WTC11 (cell line): ENCODE measurements at regions not wholly inside any gene's neighbourhood (a gene's known extent, or its start where the extent isn't known, plus 50 kb on each side); places are given as distances from the start of the nearest gene placed in this dataset.

Experiments
- ATAC-seq: fragments of 200-7000 bp; cut with Tn5 transposase; 2 replicates; pipeline ENCODE4 v1.10.0; 2021; ENCODE audit warnings: mild to moderate bottlenecking, moderate library complexity
- CTCF ChIA-PET: fragments of 300-600 bp; sonication (Branson Sonifier 250); formaldehyde crosslinking; loops from one replicate; lab custom pipeline; 2021; ENCODE audit warnings: antibody characterized with exemption; lab: Charles Lee
- POLR2A ChIA-PET: fragments of 350-600 bp; sonication (Branson Sonifier 250); formaldehyde crosslinking; loops from one replicate; lab custom pipeline; 2021; ENCODE audit warnings: antibody characterized with exemption; lab: Charles Lee
- DNase-seq: peaks from one replicate; pipeline ENCODE4 v3.0.0; 2021; ENCODE audit warnings: low spot score
- H3K27ac Mint-ChIP-seq: 2 replicates; pipeline ENCODE4 v1.8.0; 2021; ENCODE audit warnings: mixed read lengths
- H3K27me3 Mint-ChIP-seq: 2 replicates; pipeline ENCODE4 v1.8.0; 2021; ENCODE audit warnings: low read depth, mild to moderate bottlenecking, moderate library complexity, mixed read lengths
- H3K36me3 Mint-ChIP-seq: 2 replicates; pipeline ENCODE4 v1.8.0; 2021; ENCODE audit warnings: mixed read lengths
- H3K4me1 Mint-ChIP-seq: 2 replicates; pipeline ENCODE4 v1.8.0; 2022; ENCODE audit warnings: mixed read lengths
- H3K4me3 Mint-ChIP-seq: 2 replicates; pipeline ENCODE4 v1.8.0; 2021; ENCODE audit warnings: mild to moderate bottlenecking, moderate library complexity, mixed read lengths
- H3K9me3 Mint-ChIP-seq: 2 replicates; pipeline ENCODE4 v1.8.0; 2021; ENCODE audit warnings: mixed read lengths
- AR ChIP-seq: fragments of 250-450 bp; sonication (Bioruptor Pico); IDR thresholded peaks from 2 replicates; pipeline ENCODE4 v1.9.0; 2021; ENCODE audit warnings: mild to moderate bottlenecking
- ATF1 ChIP-seq: sonication (generic); formaldehyde crosslinking; IDR thresholded peaks from 2 replicates; pipeline ENCODE4 v1.8.1; 2023; ENCODE audit warnings: mild to moderate bottlenecking, moderate library complexity, missing genetic modification reagents
- CREB1 ChIP-seq: sonication (generic); formaldehyde crosslinking; IDR thresholded peaks from 2 replicates; pipeline ENCODE4 v1.8.0; 2023; ENCODE audit warnings: mild to moderate bottlenecking, missing genetic modification reagents
- CTCF ChIP-seq: fragments of 200-600 bp; IDR thresholded peaks from 2 replicates; pipeline ENCODE4 v1.8.0; 2022; ENCODE audit warnings: antibody characterized with exemption
- E2F5 ChIP-seq: sonication (generic); formaldehyde crosslinking; IDR thresholded peaks from 2 replicates; pipeline ENCODE4 v1.8.1; 2022; ENCODE audit warnings: mild to moderate bottlenecking, moderate library complexity, missing genetic modification reagents
- FOXK1 ChIP-seq: sonication (generic); formaldehyde crosslinking; IDR thresholded peaks from 2 replicates; pipeline ENCODE4 v1.8.0; 2022; ENCODE audit warnings: mild to moderate bottlenecking, moderate library complexity, missing genetic modification reagents
- FOXP1 ChIP-seq: sonication (generic); formaldehyde crosslinking; IDR thresholded peaks from 2 replicates; pipeline ENCODE4 v1.8.0; 2022; ENCODE audit warnings: missing genetic modification reagents, mild to moderate bottlenecking, moderate library complexity, borderline replicate concordance
- GRHL2 ChIP-seq: fragments of 250-450 bp; sonication (Bioruptor Pico); IDR thresholded peaks from 2 replicates; pipeline ENCODE4 v1.8.0; 2022; ENCODE audit warnings: mild to moderate bottlenecking, moderate library complexity; ENCODE audit not compliant: insufficient replicate concordance, severe bottlenecking
- HMGA2 ChIP-seq: fragments of 250-450 bp; sonication (Bioruptor Pico); IDR thresholded peaks from 2 replicates; pipeline ENCODE4 v1.4.0; 2021; ENCODE audit warnings: mild to moderate bottlenecking, moderate library complexity
- IRF2 ChIP-seq: sonication (generic); formaldehyde crosslinking; IDR thresholded peaks from 2 replicates; pipeline ENCODE4 v1.8.0; 2022; ENCODE audit warnings: low read depth, missing genetic modification reagents, borderline replicate concordance
- JAZF1 ChIP-seq: fragments of 250-450 bp; sonication (Bioruptor Pico); IDR thresholded peaks from 2 replicates; pipeline ENCODE4 v1.9.0; 2021; ENCODE audit warnings: moderate library complexity, mild to moderate bottlenecking, inconsistent platforms
- MXD4 ChIP-seq: fragments of 250-450 bp; sonication (Bioruptor Pico); IDR thresholded peaks from 2 replicates; pipeline ENCODE4 v1.8.0; 2021; ENCODE audit warnings: mild to moderate bottlenecking, moderate library complexity, borderline replicate concordance
- NFATC4 ChIP-seq: fragments of 250-450 bp; sonication (Bioruptor Pico); IDR thresholded peaks from 2 replicates; pipeline ENCODE4 v1.9.0; 2021; ENCODE audit warnings: mild to moderate bottlenecking
- NFE2L1 ChIP-seq: sonication (generic); formaldehyde crosslinking; IDR thresholded peaks from 2 replicates; pipeline ENCODE4 v1.8.1; 2023; ENCODE audit warnings: missing genetic modification reagents
- NR1H2 ChIP-seq: sonication (generic); formaldehyde crosslinking; IDR thresholded peaks from 2 replicates; pipeline ENCODE4 v1.9.0; 2021; ENCODE audit warnings: mild to moderate bottlenecking, moderate library complexity, missing genetic modification reagents
- PRRX2 ChIP-seq: fragments of 250-450 bp; sonication (Bioruptor Pico); IDR thresholded peaks from 2 replicates; pipeline ENCODE4 v1.8.0; 2021; ENCODE audit warnings: mild to moderate bottlenecking
- RELA ChIP-seq: sonication (generic); formaldehyde crosslinking; IDR thresholded peaks from 2 replicates; pipeline ENCODE4 v1.8.1; 2022; ENCODE audit warnings: missing genetic modification reagents, mild to moderate bottlenecking, borderline replicate concordance
- ZNF121 ChIP-seq: sonication (generic); formaldehyde crosslinking; IDR thresholded peaks from 2 replicates; pipeline ENCODE4 v1.8.0; 2023; ENCODE audit warnings: missing genetic modification reagents
- ZNF219 ChIP-seq: sonication (generic); formaldehyde crosslinking; IDR thresholded peaks from 2 replicates; pipeline ENCODE4 v1.8.0; 2023; ENCODE audit warnings: missing genetic modification reagents, mild to moderate bottlenecking, borderline replicate concordance
- ZNF232 ChIP-seq: sonication (generic); formaldehyde crosslinking; IDR thresholded peaks from 2 replicates; pipeline ENCODE4 v1.8.0; 2022; ENCODE audit warnings: mild to moderate bottlenecking, missing genetic modification reagents
- ZNF263 ChIP-seq: sonication (generic); formaldehyde crosslinking; IDR thresholded peaks from 2 replicates; pipeline ENCODE4 v1.8.1; 2022; ENCODE audit warnings: low read depth, mild to moderate bottlenecking, moderate library complexity, missing genetic modification reagents
- ZNF317 ChIP-seq: sonication (generic); formaldehyde crosslinking; IDR thresholded peaks from 2 replicates; pipeline ENCODE4 v1.8.1; 2023; ENCODE audit warnings: low read depth, mild to moderate bottlenecking, moderate library complexity, missing genetic modification reagents, borderline replicate concordance
- ZNF416 ChIP-seq: fragments of 250-450 bp; sonication (Bioruptor Pico); IDR thresholded peaks from 2 replicates; pipeline ENCODE4 v1.9.0; 2021; ENCODE audit warnings: mild to moderate bottlenecking, inconsistent platforms
- ZNF671 ChIP-seq: fragments of 250-450 bp; sonication (Bioruptor Pico); IDR thresholded peaks from 2 replicates; pipeline ENCODE4 v1.8.0; 2021; ENCODE audit warnings: mild to moderate bottlenecking
- TF ChIP-seq, protein P1 (sequence below): sonication (generic); formaldehyde crosslinking; IDR thresholded peaks from 2 replicates; pipeline ENCODE4 v1.8.0; 2022; ENCODE audit warnings: mild to moderate bottlenecking, missing genetic modification reagents
- TF ChIP-seq, protein P2 (sequence below): fragments of 250-450 bp; sonication (Bioruptor Pico); IDR thresholded peaks from 2 replicates; pipeline ENCODE4 v1.9.0; 2021; ENCODE audit warnings: moderate library complexity, mild to moderate bottlenecking, inconsistent platforms, borderline replicate concordance
- TF ChIP-seq, protein P3 (sequence below): fragments of 250-450 bp; sonication (Bioruptor Pico); IDR thresholded peaks from 2 replicates; pipeline ENCODE4 v2.1.2; 2022; ENCODE audit warnings: mild to moderate bottlenecking, moderate library complexity
- TF ChIP-seq, protein P4 (sequence below): sonication (generic); formaldehyde crosslinking; IDR thresholded peaks from 2 replicates; pipeline ENCODE4 v1.8.1; 2023; ENCODE audit warnings: mild to moderate bottlenecking, missing genetic modification reagents
- TF ChIP-seq, protein P5 (sequence below): sonication (generic); formaldehyde crosslinking; IDR thresholded peaks from 2 replicates; pipeline ENCODE4 v1.8.0; 2022; ENCODE audit warnings: mild to moderate bottlenecking, missing genetic modification reagents

DNA sequence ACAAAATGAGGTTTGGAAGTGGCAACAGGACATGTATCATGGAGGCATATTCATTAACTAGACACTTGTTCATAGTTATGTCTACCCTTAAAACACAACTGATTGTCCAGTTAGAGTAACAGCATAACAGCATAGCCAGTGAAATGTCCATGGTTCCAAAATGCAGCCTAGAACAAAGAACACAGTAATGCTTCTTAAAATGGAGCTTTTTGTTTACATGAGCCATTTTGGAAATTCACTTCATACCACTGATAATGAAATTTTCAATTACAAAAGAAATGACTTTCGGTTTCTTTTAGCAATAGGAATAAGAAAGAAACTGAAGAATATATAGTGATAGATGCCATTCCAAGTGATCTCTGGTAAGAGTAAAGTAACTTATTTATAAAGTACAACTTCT is 111.1 kb upstream of the DST start:
- TF ChIP-seq E2F5, result no peak
- TF ChIP-seq IRF2, result no peak
- TF ChIP-seq, protein P1, sequence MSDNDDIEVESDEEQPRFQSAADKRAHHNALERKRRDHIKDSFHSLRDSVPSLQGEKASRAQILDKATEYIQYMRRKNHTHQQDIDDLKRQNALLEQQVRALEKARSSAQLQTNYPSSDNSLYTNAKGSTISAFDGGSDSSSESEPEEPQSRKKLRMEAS, result no peak
- TF ChIP-seq CTCF, result no peak
- TF ChIP-seq ZNF317 (CRISPR knock-in tag), result no peak
- no peak for TF ChIP-seq MXD4 (CRISPR knock-in tag)
- no peak for TF ChIP-seq ZNF121
- TF ChIP-seq, protein P2, sequence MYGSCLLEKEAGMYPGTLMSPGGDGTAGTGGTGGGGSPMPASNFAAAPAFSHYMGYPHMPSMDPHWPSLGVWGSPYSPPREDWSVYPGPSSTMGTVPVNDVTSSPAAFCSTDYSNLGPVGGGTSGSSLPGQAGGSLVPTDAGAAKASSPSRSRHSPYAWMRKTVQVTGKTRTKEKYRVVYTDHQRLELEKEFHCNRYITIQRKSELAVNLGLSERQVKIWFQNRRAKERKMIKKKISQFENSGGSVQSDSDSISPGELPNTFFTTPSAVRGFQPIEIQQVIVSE, result no peak
- TF ChIP-seq ZNF219 (CRISPR knock-in tag), result no peak
- no peak for TF ChIP-seq NFATC4 (CRISPR knock-in tag)
- TF ChIP-seq HMGA2 (CRISPR knock-in tag), result no peak
- TF ChIP-seq ZNF671 (CRISPR knock-in tag), result no peak
- no peak for TF ChIP-seq JAZF1 (CRISPR knock-in tag)
- TF ChIP-seq, protein P3, sequence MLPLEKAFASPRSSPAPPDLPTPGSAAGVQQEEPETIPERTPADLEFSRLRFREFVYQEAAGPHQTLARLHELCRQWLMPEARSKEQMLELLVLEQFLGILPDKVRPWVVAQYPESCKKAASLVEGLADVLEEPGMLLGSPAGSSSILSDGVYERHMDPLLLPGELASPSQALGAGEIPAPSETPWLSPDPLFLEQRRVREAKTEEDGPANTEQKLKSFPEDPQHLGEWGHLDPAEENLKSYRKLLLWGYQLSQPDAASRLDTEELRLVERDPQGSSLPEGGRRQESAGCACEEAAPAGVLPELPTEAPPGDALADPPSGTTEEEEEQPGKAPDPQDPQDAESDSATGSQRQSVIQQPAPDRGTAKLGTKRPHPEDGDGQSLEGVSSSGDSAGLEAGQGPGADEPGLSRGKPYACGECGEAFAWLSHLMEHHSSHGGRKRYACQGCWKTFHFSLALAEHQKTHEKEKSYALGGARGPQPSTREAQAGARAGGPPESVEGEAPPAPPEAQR (CRISPR knock-in tag), result no peak
- TF ChIP-seq PRRX2, result no peak
- H3K27ac Mint-ChIP-seq, result peak overlapping the region; percentile 28
- POLR2A ChIA-PET, result no interaction called here
- no peak for ATAC-seq
- peaks cover 84% of the 10 kb centered on the region for H3K4me1 Mint-ChIP-seq
- no peaks in the 10 kb centered on the region for H3K9me3 Mint-ChIP-seq
- H3K4me3 Mint-ChIP-seq, result no peak overlapping the region
- CTCF ChIA-PET, result interaction anchor here (1.8 kb wide), 1 partner anchor 116 kb away, joined by 5 read pairs; no protein-coding TSS in a partner anchor
- no peaks in the 10 kb centered on the region for H3K36me3 Mint-ChIP-seq
- no peak for DNase-seq
- H3K27me3 Mint-ChIP-seq, result no peaks in the 10 kb centered on the region

DNA sequence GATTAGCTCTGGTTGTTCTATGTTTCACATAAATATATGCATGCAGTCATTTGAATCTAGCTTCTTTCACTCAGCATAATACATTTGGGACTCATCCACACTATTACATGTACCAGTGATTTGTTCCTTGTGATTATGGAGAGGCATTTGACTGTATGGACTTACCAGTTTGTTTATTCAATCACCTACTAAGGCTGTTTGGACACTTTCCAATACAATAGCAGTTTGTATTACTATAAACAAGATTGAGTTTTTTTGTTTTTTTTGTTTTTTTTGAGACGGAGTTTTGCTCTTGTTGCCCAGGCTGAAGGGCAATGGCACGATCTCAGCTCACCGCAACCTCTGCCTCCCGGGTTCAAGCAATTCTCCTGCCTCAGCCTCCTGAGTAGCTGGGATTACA is 109.8 kb upstream of the DST start:
- ATAC-seq, result no peak
- no peaks in the 10 kb centered on the region for H3K9me3 Mint-ChIP-seq

More for the DNA sequence above, 109.8 kb upstream of the DST start:
- peaks cover 79% of the 10 kb centered on the region for H3K4me1 Mint-ChIP-seq
- POLR2A ChIA-PET, result no interaction called here
- TF ChIP-seq ATF1 (CRISPR knock-in tag) (no peak), ZNF263 (CRISPR knock-in tag) (no peak), NFE2L1 (no peak), ZNF416 (CRISPR knock-in tag) (no peak), CREB1 (CRISPR knock-in tag) (no peak), GRHL2 (CRISPR knock-in tag) (no peak), RELA (no peak), AR (no peak), FOXP1 (CRISPR knock-in tag) (no peak), FOXK1 (CRISPR knock-in tag) (no peak), ZNF232 (CRISPR knock-in tag) (no peak), NR1H2 (CRISPR knock-in tag) (no peak), ZNF671 (CRISPR knock-in tag) (no peak)
- TF ChIP-seq, protein P4, sequence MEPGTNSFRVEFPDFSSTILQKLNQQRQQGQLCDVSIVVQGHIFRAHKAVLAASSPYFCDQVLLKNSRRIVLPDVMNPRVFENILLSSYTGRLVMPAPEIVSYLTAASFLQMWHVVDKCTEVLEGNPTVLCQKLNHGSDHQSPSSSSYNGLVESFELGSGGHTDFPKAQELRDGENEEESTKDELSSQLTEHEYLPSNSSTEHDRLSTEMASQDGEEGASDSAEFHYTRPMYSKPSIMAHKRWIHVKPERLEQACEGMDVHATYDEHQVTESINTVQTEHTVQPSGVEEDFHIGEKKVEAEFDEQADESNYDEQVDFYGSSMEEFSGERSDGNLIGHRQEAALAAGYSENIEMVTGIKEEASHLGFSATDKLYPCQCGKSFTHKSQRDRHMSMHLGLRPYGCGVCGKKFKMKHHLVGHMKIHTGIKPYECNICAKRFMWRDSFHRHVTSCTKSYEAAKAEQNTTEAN (CRISPR knock-in tag), result no peak
- TF ChIP-seq, protein P5, sequence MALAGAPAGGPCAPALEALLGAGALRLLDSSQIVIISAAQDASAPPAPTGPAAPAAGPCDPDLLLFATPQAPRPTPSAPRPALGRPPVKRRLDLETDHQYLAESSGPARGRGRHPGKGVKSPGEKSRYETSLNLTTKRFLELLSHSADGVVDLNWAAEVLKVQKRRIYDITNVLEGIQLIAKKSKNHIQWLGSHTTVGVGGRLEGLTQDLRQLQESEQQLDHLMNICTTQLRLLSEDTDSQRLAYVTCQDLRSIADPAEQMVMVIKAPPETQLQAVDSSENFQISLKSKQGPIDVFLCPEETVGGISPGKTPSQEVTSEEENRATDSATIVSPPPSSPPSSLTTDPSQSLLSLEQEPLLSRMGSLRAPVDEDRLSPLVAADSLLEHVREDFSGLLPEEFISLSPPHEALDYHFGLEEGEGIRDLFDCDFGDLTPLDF, result no peak
- no peak for DNase-seq
- H3K36me3 Mint-ChIP-seq, result no peaks in the 10 kb centered on the region
- no peaks in the 10 kb centered on the region for H3K27me3 Mint-ChIP-seq
- CTCF ChIA-PET, result interaction anchor here (1.6 kb wide), 1 partner anchor 91 kb away, joined by 5 read pairs; no protein-coding TSS in a partner anchor
- H3K27ac Mint-ChIP-seq, result peak overlapping the region; percentile 34; the same call in 1 of the 2 replicates
- H3K4me3 Mint-ChIP-seq, result no peak overlapping the region
